ENCODE measurements at regions not wholly inside any gene's neighbourhood (a gene's known extent, or its start where the extent isn't known, plus 50 kb on each side); places are given as distances from the start of the nearest gene placed in this dataset.

GRCh38 chr6:128759901-128760300, 123.0 kb upstream of the LAMA2 start:
- TF ChIP-seq POLR2A (IDR thresholded peaks at IDR 0.05) (no peak), CTCF (IDR thresholded peaks at IDR 0.05) (no peak)
